NCI-H1436 (cell line): ENCODE measurements at regions not wholly inside any gene's neighbourhood (a gene's known extent, or its start where the extent isn't known, plus 50 kb on each side); places are given as distances from the start of the nearest gene placed in this dataset.
A peak's percentile ranks its signal among the peaks of the same experiment; 100 is the strongest.

ENCODE experiments used
- DNase-seq: peaks from one replicate; lab custom pipeline; 2025; lab: John Stamatoyannopoulos, UW

DNA sequence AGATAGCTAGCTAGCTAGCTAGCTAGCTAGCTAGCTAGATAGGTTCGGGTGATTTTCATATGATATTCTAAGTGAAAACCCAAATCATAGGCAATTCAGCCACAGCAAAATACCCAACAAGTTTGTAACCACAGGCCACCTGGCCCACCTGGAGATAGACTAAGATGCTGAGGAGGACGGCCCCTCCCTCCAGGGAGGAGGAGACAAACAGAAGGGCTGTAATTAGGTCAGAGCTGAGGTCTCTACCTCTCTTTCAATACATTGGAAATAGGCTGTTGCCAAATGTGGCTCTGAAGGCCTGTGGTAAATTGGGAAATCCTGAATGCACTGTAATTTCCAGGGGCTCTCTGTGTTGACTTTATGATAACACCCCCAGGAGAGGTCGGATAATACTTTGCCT lies 382.2 kb downstream of the FGF9 start:
- DNase-seq = no peak

DNA sequence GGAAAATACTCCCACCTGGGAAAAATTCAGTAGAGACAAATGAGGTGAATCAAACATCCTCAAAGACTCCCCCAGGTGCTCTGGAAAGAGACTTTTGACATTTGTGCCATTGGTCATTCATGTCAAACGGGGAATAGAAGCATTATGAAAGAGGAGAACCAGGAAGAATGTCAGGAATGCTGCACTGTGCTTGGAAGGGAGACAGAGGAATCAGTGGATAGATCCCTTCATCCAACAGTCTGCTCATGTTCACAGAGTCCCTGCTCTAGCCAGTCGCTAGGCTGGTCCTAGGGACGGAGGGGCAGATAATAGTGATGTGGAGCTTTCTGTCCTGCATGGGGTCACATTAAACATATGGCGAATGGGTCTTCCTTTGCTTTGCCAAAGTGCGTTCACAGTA lies 384.4 kb downstream of the FGF9 start:
- DNase-seq = no peak

DNA sequence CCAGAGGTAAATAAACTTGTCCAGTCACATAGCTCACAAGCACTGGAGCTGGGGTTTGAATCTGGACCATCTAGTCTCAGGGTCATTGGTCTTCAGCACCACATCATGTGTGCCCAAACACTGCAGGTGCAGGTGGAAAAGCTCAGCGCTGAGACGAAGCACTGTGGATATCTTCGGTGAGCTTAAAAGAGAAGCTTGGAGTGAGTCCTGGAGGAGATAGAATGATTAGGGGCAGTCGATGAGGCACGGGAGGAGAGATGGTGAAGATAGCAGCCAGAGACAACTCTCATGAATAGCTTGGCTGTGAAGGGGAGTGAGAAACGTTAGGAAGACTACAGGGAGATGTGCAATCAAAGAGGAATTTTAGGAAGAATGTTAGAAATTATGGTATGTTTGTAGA lies 389.3 kb downstream of the FGF9 start:
- no peak for DNase-seq

DNA sequence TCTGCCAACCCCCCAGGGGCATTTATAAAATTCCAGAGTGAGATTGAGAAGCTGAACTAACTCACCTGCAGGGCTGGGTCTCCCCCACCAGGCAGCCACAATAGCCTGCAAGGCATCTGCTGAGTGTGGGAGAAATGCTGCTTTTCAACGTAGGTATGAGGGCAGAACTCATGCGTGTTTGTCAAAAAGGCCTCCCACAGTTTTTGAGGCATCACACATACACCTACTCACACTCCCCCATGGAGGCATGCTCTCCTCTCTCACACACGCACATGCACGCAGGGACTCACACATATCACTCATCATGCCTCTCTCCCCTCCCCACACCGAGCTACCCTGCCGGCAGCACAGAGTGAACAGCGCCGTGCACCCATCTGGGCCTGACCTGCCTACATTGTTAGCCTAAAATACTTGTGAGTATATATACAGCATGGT lies 390.5 kb downstream of the FGF9 start:
- no peak for DNase-seq

DNA sequence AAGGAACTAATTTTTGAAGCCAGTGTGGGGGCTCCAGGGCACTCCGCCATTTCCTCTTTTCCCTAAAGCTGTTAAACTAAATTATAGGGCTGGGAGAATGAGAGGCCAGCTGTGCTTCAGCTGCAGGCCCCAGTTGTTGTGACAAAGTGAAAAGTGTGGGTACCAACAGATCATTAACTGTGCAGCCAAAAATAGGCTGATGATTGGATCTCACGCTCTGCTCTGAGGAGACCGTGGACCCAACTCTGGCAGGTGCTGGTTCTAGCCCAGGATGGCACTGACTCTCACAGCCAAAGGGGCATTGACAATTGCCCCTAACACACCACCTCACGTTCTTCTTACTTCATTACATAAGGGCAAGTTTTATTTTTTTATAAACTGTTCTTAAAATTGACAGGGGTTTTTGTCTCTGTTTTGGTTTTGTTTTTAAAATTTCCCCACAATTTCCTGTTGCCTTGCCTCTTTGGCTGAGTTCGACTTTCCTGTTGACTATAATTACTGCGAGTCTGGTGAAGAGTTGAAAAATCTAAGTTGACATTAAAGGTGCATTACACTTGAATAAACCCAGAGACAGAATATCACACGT lies 391.0 kb downstream of the FGF9 start:
- no peak for DNase-seq

DNA sequence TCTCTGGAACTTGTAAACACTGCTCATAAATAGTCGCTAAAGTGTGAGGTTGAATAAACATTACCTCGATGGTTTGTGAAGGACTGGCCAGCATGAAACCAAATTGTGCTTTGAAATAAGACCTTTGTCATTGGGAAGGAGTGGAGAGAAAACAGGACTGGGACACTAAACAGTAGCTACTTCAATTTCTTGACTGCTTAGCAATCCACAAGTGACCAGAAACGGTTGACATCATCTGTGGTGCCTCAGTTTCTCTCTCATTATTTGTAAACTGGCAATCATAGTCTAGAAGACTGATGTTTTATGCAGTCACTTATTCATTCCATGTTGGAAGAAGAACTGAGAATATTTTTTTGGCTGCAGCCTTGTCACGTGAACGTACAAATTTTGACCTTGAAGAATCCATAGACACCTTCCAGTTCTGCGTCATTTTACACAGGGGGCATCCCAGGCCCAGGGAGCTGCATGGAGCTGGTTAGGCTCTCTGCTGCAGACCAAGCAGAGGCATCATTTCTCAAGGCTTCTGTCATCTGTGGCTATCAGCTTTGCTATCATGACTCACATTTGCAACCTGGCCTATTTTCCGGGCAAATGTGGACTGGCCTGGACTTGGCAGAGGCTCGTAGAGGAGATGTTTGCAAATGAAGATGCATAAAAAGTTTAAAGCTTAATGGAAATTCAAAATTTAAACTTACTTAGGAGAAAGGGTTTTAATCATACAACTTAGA lies 391.8 kb downstream of the FGF9 start:
- no peak for DNase-seq

DNA sequence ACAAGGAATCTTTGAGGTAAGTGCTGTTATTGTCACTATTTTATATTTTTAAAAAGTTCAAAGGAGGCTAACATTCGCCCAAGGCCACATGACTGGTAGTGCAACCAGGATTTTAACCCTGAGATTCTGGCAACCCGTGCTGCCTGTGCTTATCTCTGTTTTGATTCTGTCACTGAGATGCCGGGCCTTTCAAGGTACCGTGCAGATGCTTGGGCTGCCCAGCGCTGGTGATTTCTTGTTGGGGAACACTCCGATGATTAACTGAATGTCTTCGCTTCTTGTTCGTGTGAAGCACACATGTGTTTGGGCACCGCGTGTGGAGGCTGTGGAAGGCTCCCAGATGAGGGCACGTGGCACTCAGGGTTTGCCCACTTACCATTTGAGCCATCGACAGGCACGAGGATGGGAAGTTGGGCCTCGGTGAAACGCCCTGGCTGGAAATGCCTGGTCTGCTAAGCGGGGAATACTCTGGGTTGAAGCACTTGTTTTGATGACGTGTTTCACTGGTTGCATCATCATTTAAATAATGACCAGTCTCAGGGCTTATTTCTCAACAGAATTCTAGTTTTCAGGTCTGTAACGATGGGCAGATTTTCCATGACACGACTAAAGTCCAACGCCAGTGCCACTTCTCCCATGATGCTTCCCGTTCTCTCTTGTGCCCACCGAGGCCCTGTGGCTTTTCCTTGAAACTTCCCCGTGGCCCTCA lies 392.7 kb downstream of the FGF9 start:
- DNase-seq = no peak

DNA sequence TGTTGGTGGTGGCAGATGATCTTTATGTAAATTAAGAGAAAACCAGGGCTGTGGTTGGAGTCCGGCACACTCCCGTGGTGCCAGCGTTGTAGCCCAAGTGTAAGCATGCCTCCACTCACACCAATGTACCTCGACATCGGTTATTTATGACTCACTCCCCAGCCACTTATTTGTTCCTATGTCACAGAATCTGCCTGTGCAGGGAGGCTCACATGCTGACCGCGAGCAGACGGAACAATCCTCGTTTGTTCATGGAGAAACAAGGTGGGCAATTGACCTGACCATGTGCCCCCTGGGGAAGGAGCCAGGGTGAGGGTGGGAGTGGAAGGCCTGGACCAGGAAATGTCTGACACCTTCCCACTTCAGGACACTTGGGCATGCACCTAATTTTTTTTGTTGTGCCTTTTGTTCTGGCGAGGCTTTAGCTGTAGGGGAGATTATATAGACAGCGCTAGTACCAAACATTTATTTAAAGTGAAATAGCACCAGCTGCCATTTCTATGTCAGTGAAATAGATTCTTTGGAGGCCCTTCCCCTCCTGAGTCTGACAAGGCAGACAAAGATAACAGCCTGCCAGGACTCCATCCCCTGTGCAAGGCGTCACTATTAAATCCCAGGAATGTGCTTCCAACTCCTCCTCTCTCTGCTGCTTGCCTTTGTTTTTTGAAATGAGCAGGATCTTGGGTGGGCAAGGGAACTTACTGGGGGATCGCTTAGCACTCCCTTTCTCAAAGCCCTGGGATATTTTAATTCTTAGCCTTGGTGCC lies 394.2 kb downstream of the FGF9 start:
- no peak for DNase-seq

DNA sequence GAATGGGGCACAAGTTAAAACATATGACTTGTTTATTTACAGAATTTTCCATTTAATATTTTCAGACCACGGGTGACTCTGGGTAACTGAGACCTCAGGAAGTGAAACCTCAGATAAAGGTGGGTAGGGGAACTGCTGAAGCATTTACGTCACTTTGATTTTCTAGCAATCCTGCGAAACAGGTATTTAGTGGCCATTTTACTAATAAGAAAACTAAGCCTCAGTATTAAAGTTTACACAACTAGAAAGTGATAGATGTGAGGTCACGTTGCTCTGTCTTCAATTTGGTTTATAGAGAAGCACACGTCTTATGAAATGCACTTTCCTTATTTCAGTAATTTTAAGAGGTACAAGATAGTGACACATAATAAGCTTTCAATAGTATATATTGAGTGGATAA lies 402.8 kb downstream of the FGF9 start:
- no peak for DNase-seq

DNA sequence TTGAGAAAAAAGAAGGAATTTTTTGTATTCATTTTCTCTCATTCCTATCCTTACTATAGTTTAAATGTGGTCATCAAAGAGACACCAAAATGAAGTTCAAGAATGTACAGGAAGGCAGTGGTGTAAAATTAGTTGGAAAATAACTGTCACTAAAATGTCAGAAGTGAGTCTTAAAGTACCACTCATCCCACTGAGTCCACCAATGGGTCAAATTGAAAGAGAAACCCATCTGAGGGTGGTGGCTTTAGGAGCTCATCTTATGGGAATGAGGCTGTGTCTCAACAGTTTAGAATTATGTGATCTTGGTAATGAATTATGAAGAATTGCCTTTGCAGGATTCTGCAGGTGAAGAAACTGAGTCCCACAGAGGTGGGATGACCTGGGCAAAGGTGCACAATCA lies 403.5 kb downstream of the FGF9 start:
- DNase-seq = no peak

DNA sequence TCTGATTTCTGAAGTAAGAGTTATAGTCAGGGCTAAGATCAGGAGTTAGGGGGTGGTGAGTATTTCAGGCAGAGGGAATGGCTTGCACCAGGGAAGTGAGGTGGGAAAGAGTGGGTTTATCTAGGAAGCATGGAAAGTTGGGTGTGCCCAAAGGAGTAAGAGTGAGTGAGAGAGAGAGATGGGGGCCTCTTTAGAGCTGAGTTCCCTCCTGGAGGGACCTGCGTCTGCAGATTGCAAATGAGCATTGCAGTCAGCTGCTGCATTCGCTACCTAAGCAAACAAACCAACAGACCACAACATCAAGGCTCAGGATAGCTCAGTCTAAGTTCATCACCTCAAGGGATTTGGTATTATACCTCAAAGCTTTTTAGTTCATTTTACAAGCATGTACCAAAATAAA lies 405.8 kb downstream of the FGF9 start:
- no peak for DNase-seq

DNA sequence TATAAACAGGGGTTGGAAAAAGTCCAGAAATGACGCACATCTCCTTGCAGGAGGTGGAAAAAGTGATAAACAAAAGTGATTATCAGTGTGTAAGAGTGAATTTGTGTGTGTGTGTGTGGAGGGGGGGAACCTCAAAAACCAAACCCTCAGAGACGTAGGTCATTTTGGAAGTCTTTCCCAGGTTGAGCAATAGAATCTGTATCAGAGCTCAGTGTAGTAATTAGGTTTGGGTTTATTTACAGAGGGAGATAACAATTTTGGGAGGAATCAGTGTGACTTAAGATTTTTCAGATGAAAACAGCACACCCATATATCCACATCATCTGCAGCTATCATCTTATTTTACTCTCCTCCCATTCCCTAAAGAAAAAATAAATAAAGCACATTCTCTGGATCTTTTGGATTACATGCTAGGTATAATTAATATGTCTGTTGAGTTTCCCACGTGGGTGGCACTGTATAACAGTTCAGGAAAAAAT lies 406.4 kb downstream of the FGF9 start:
- no peak for DNase-seq

DNA sequence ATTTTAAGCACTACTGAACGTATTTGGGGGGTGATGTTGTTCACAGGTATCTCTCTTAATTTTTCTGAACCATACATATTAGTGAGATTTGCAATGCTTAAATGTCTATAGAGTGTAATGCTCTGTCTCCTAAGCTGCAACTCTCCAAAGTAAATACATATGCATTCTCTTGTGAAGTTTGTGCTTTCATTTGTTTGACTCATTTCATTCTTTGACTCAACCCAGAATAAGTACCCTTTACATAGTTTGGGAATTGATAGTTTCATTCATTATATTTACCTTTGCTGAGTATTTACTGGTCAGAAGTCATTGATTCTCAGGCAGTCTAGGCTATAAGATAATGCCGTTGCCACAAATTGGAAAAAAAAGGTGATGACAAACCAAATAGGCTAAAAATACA lies 406.9 kb downstream of the FGF9 start:
- DNase-seq = no peak

DNA sequence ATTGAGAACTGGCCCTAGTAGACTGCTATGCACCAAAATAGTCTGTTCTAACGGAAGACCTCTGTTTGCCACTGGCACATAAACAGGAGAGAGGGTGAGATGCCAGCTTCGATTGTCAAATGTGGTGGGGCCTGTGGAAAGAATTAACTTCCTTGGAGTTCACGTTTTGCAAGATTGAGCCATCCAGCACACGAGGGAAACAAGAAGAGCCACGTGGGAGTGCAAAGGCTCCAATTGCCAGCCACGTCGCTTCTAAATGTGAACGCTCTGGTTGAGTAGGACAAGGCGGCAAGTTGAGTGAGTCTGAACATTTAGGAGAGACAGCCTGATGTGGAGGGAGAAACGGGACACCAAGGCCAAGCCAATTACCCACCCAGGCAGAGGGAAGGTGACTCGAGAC lies 409.1 kb downstream of the FGF9 start:
- no peak for DNase-seq

DNA sequence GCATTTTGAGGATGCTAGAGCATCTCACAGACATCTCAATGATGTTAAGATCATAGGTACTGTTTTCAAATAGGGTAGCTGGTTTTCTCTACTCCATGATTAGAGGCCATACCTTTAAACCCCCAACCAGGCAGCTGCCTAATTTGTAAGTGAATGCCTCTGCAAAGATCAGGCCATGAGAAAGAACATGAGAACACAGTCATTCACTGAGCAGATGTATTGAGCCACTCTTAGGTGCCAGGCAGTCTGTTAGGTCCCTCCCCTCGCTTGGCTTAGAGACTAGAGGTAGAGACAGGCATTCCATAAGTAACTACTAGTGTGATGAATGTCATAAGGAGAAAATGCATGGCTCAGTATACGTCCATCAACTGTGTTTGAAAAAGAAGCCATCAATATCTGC lies 410.0 kb downstream of the FGF9 start:
- DNase-seq = no peak

DNA sequence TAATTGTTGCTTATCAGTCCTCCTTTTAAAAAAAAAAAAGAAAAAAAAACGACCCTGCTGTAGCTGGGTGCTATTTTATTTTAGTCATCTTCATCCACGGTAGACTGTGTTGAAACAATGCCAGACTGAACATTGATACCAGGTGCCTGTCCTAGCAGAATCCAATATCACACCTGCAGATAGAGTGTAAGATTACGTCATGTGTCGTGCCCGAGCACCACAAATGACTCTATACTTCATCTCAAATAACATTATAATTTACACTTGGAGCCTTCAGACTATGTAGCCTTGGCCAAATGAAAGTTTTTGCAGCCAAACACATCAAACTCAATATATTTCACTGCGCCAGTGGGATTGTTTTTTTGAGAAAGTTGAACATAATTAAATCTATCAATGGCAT lies 410.6 kb downstream of the FGF9 start:
- peak; percentile 20 for DNase-seq

DNA sequence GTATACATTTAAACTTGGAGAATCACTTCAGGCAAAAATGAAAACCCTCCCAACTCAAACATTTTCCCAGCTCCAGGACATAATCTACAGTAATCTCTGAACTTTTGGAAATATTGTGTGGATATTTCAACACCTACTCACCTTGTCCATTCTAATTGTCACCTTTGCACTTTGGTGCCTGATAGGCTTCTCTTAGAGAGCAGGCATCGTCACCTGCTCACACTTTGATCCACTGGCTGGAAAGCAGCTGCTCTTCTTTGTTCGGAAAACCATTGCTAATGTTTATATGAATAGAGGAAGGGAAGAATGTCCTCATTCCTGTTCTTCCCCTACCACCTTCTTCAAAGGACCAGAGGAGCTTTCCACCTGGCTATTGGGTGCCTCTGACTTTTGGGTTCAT lies 411.2 kb downstream of the FGF9 start:
- no peak for DNase-seq

DNA sequence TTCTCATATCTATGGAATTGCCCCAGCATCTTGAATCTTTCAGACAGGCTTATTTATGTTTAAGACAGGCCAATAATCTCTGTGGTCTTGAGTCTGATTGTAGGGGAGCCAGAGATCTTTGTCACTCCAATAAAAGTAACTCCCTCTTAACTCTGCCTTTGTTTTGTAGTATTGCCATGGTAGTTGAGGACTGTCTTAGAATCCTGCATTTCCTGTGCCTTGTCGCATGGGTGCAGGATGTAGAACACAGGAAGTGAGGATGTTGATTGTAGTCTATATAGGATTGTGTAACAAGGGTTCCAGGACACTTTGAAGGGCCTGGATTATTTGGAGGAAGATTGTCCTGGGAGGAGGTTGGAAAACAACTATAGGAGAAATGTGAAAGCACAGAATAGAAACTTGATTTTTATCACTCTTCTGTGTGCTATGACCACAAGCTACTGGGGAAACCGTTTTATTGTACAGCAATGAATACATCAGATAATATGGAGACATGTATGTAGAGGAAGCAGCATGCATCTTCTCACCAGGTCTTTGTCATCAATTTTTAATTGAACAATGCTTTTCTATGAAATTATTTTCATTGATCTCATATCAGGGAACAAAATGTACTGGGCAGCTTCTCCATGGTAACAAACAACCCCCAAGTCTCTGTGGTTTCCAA lies 411.7 kb downstream of the FGF9 start:
- DNase-seq = no peak

DNA sequence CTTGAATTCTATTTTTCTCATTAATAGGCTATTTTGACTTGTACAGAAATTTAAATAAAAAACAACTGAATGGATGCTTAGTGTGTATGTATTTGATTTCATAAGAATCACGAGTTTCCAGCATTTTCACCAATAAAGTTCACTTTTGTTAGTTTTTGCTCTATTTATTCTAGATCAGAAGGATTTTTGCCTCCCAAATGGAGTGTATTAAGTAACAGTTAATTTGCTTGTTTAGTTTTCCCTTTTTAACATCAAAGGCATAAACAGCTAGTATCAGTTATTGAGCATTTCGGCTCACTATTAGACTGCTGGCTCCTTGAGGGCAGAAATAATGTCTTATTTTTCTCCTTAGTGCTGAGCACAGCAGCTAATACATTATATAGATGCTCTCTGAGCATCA lies 414.1 kb downstream of the FGF9 start:
- no peak for DNase-seq

DNA sequence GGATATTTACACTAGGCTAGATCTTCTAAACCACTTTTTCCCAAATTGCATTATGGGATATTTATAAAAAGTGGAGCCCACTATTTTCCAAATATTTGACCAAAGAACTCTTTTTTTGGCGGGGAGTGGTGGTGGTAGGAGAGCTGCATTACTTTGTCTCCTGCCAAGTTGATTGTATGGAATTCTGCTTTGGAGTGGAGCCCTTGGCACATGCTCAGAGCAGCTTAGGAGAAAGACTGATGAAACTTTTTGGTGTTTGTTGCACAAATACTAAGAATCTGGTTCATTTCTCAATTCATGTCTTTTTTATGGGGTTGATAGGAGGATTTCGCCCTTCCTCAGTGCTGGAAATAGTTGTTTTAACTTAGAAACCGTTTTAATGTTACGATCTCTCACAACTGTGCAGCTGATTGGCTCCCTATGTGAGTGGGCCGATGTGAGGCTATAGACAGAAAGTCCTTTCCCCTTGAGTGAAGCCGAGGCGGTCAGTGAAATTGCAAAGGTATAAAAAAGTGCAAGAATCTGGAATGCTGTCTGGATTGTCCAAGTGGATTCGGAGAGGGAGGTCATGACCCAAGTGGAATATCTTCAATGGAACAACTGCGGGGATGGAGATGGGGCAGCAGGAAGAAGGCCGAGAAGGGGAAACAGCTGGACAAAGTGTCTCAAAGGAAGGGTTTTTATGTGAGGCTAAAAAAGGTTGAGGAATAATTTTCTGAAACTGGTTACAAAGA lies 415.9 kb downstream of the FGF9 start:
- DNase-seq = no peak

DNA sequence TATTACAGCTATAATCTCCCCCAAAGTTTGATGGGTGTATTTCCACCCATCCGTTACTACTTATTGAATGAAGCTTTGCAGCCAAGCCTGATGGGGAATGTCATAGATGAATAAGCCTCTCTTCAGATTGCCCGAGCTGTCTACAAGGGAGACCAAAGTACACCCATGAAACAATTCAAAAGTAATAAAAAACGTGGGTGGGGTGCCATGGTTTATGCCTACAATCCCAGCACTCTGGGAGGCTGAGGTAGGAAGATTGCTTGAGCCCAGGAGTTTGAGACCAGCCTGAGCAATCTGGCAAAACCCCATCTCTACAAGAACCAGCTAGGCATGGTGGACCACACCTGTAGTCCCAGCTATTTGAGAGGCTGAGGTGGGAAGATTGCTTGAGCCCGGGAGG lies 419.2 kb downstream of the FGF9 start:
- DNase-seq = no peak
